ENCODE measurements at regions not wholly inside any gene's neighbourhood (a gene's known extent, or its start where the extent isn't known, plus 50 kb on each side); places are given as distances from the start of the nearest gene placed in this dataset.
"Not testable (repeated sequence)": the region's sequence is repeated elsewhere in the genome, so short reads cannot be mapped to it uniquely, and the experiment has no call there.

GRCh38 chr3:164342206-164342605 is 736.1 kb downstream of the SI start:
- TF ChIP-seq CSDC2 (CRISPR knock-in tag; IDR thresholded peaks at IDR 0.05); POU6F1 (CRISPR knock-in tag; IDR thresholded peaks at IDR 0.05; ENCODE audit: borderline replicate concordance, low read depth); ZNF8 (CRISPR knock-in tag; IDR thresholded peaks at IDR 0.05); CREB5 (CRISPR knock-in tag; IDR thresholded peaks at IDR 0.05; ENCODE audit: low read depth): not testable (repeated sequence)
